GM12878 (cell line): ENCODE measurements at regions not wholly inside any gene's neighbourhood (a gene's known extent, or its start where the extent isn't known, plus 50 kb on each side); places are given as distances from the start of the nearest gene placed in this dataset.

Experiments used
- ATAC-seq: fragments of 200-7000 bp; cut with Tn5 transposase; 3 replicates; pipeline ENCODE4 v1.9.1; 2020; ENCODE audit warnings: mild to moderate bottlenecking, moderate library complexity
- BruUV-seq: library from RNA; stranded (reverse); fragments of 400-500 nt; replicated peaks from 2 replicates; lab custom pipeline; 2021; lab: Mats Ljungman, UMichigan
- CTCF ChIA-PET: fragments of 300-600 bp; sonication (Branson Sonifier 250); formaldehyde crosslinking; extraction: SDS; loops from one replicate; lab custom pipeline; 2021; ENCODE audit warnings: inconsistent platforms; lab: Yijun Ruan, JAX
- POLR2A ChIA-PET: fragments of 350-600 bp; formaldehyde crosslinking; extraction: SDS; loops from one replicate; lab custom pipeline; 2021; ENCODE audit warnings: inconsistent platforms; lab: Charles Lee
- RAD21 ChIA-PET: fragments of 300-600 bp; sonication (Branson Sonifier 250); formaldehyde crosslinking; loops from one replicate; lab custom pipeline; 2023; ENCODE audit warnings: antibody characterized with exemption; ENCODE audit not compliant: unreplicated experiment; lab: Charles Lee
- SMC1A ChIA-PET: fragments of 300-600 bp; sonication (Branson Sonifier 250); formaldehyde crosslinking; loops from one replicate; lab custom pipeline; 2023; ENCODE audit not compliant: unreplicated experiment, uncharacterized antibody; lab: Charles Lee
- DNase-seq: peaks from one replicate; pipeline ENCODE4 v3.0.0-alpha.2; 2011; ENCODE audit warnings: low read depth, low spot score
- FAIRE-seq: peaks from 3 replicates; lab custom pipeline; 2011; peaks lifted over from hg19 to GRCh38; lab: Jason Lieb, UNC
- H2AFZ ChIP-seq: 2 replicates; pipeline ENCODE4 v1.6.0; 2011; ENCODE audit warnings: low read depth, low read length, control low read depth; ENCODE audit not compliant: control insufficient read depth
- H3K27ac ChIP-seq: 2 replicates; pipeline ENCODE4 v1.5.1; 2011; ENCODE audit warnings: control low read depth; ENCODE audit not compliant: control insufficient read depth, insufficient read depth
- H3K27me3 ChIP-seq, 2 experiments: replicated peaks in 1 of 2; 2 replicates each; pipeline versions ENCODE4 v1.6.0 to v1.6.1; 2011; ENCODE audit warnings: low read length in 1 of 2; ENCODE audit not compliant: control insufficient read depth in 2 of 2, insufficient read depth in 2 of 2
- H3K36me3 ChIP-seq, 2 experiments: 2 replicates each; pipeline ENCODE4 v1.5.1; 2011; ENCODE audit warnings: low read length in 1 of 2; ENCODE audit not compliant: control insufficient read depth in 2 of 2, insufficient read depth in 2 of 2
- H3K4me1 ChIP-seq: 2 replicates; pipeline ENCODE4 v1.6.1; 2011; ENCODE audit warnings: mild to moderate bottlenecking, low read length, moderate library complexity, mixed read lengths; ENCODE audit not compliant: control insufficient read depth, insufficient read depth
- H3K4me2 ChIP-seq: 2 replicates; pipeline ENCODE4 v1.6.0; 2011; ENCODE audit warnings: control low read depth; ENCODE audit not compliant: control insufficient read depth, insufficient read depth
- H3K4me3 ChIP-seq: fragments of 200-600 bp; sonication (generic); 2 replicates; pipeline ENCODE4 v1.5.1; 2016
- H3K79me2 ChIP-seq: 2 replicates; pipeline ENCODE4 v1.6.0; 2011; ENCODE audit warnings: low read length; ENCODE audit not compliant: control insufficient read depth, insufficient read depth
- H3K9ac ChIP-seq: 2 replicates; pipeline ENCODE4 v1.8.0; 2011; ENCODE audit warnings: low read length, control low read depth, mixed read lengths; ENCODE audit not compliant: control insufficient read depth, insufficient read depth
- H3K9me3 ChIP-seq: replicated peaks from 3 replicates; pipeline ENCODE4 v1.5.1; 2011; ENCODE audit warnings: mild to moderate bottlenecking, low read length; ENCODE audit not compliant: control insufficient read depth, insufficient read depth
- H4K20me1 ChIP-seq: 2 replicates; pipeline ENCODE4 v1.6.0; 2011; ENCODE audit not compliant: control insufficient read depth, insufficient read depth
- BCLAF1 ChIP-seq: fragments of 450-650 bp; IDR thresholded peaks from 2 replicates; pipeline ENCODE4 v1.6.1; 2017; ENCODE audit warnings: antibody characterized with exemption, mild to moderate bottlenecking, moderate library complexity
- CBFB ChIP-seq: IDR thresholded peaks from 2 replicates; pipeline ENCODE4 v1.6.1; 2016; ENCODE audit warnings: antibody characterized with exemption, low read depth
- DPF2 ChIP-seq: fragments of 450-650 bp; IDR thresholded peaks from 2 replicates; pipeline ENCODE4 v1.6.1; 2017; ENCODE audit warnings: mild to moderate bottlenecking
- EP300 ChIP-seq, 2 experiments: fragments of 150-350 bp in 1 of 2; IDR thresholded peaks; 2 replicates each; pipeline ENCODE4 v1.6.1; 2011 to 2012; ENCODE audit warnings: low read depth in 2 of 2, low read length in 2 of 2, borderline replicate concordance in 1 of 2, improper control_type of control experiment in 1 of 2, inconsistent platforms in 1 of 2; ENCODE audit not compliant: control insufficient read depth in 1 of 2
- HSF1 ChIP-seq: fragments of 150-350 bp; IDR thresholded peaks from 2 replicates; pipeline ENCODE4 v1.6.1; 2014; ENCODE audit warnings: mild to moderate bottlenecking, low read depth, low read length
- IRF4 ChIP-seq: IDR thresholded peaks from 2 replicates; pipeline ENCODE4 v1.6.1; 2011; ENCODE audit warnings: low read depth, low read length
- KAT2A ChIP-seq: conservative IDR thresholded peaks from 2 replicates; pipeline ENCODE4 v1.6.1; 2011; ENCODE audit warnings: low read depth, low read length; ENCODE audit not compliant: control insufficient read depth
- PBX3 ChIP-seq: IDR thresholded peaks from 2 replicates; pipeline ENCODE4 v1.6.1; 2011; ENCODE audit warnings: mild to moderate bottlenecking, low read depth, low read length, moderate library complexity; ENCODE audit not compliant: insufficient replicate concordance
- PML ChIP-seq: IDR thresholded peaks from 2 replicates; pipeline ENCODE4 v1.6.1; 2012; ENCODE audit warnings: low read length, inconsistent platforms
- POLR2AphosphoS2 ChIP-seq: IDR thresholded peaks from 2 replicates; pipeline ENCODE4 v1.6.1; 2011; ENCODE audit warnings: low read depth, mild to moderate bottlenecking, low read length, improper control_type of control experiment, moderate library complexity
- RB1 ChIP-seq: fragments of 450-650 bp; formaldehyde crosslinking; IDR thresholded peaks from 2 replicates; pipeline ENCODE4 v1.6.1; 2017; ENCODE audit warnings: mild to moderate bottlenecking, borderline replicate concordance
- SKIL ChIP-seq: fragments of 450-650 bp; IDR thresholded peaks from 2 replicates; pipeline ENCODE4 v1.6.1; 2017; ENCODE audit warnings: mild to moderate bottlenecking, low read depth, inconsistent platforms; ENCODE audit not compliant: poor library complexity, severe bottlenecking
- SREBF1 ChIP-seq: IDR thresholded peaks from 2 replicates; pipeline ENCODE4 v1.6.1; 2012; ENCODE audit warnings: mild to moderate bottlenecking, low read length
- SUZ12 ChIP-seq: fragments of 200-600 bp; sonication (generic); IDR thresholded peaks from one replicate; pipeline ENCODE4 v1.6.1; 2018; ENCODE audit warnings: antibody characterized with exemption, mild to moderate bottlenecking; ENCODE audit not compliant: unreplicated experiment
- ZNF24 ChIP-seq: fragments of 450-650 bp; IDR thresholded peaks from 2 replicates; pipeline ENCODE4 v1.6.1; 2017; ENCODE audit warnings: antibody characterized with exemption, mild to moderate bottlenecking
- WGBS: methylation state at CpG from one replicate; pipeline ENCODE4 v1.1.6; 2016; ENCODE audit warnings: low lambda C conversion rate; ENCODE audit not compliant: insufficient replicate concordance, insufficient coverage; ENCODE audit errors: missing lambda C conversion rate; 5-methylcytosine and 5-hydroxymethylcytosine counted together
- in situ Hi-C: fragments of 300-500 bp; cut with MboI; formaldehyde crosslinking; loops from 9 replicates; pipeline ENCODE4 v1.14.3; 2018; ENCODE audit warnings: mixed read lengths
- intact Hi-C: fragments of 100-400 bp; cut with micrococcal nuclease; formaldehyde crosslinking; loops from one replicate; pipeline ENCODE4 v1.14.2; 2022; ENCODE audit not compliant: unreplicated experiment

GRCh38 chr14:38904959-38905358, 198.1 kb downstream of the SEC23A start (continued):
- TF ChIP-seq HSF1 (no peak), IRF4 (no peak), EP300 (IDR thresholded peaks at IDR 0.05; ENCODE audit: borderline replicate concordance in 1 of 2, control insufficient read depth in 1 of 2, low read depth in 2 of 2, low read length in 2 of 2) (no peak), SREBF1 (no peak), PML (no peak), POLR2AphosphoS2 (no peak)
- TF ChIP-seq, all 136 proteins: peak for 0

- ChIA-PET SMC1A (interaction anchor here (1.2 kb wide), 1 partner anchor 26 kb away, joined by 3 read pairs; no protein-coding TSS in a partner anchor), RAD21 (no interaction called here), POLR2A (no interaction called here), CTCF (no interaction called here)
- no peak for FAIRE-seq
- 61% methylated on average over 4 of the region's 4 CpGs for WGBS
- intact Hi-C loops (no loop called here), in situ Hi-C loops (no loop called here)
- H3K27ac ChIP-seq, result no peak overlapping the region
- DNase-seq, result no peak
- no peaks in the 10 kb centered on the region for H4K20me1 ChIP-seq
- H3K4me2 ChIP-seq, result no peak overlapping the region
- no peak overlapping the region for H2AFZ ChIP-seq
- H3K4me3 ChIP-seq, result no peak overlapping the region
- H3K9me3 ChIP-seq, result no peaks in the 10 kb centered on the region
- no peaks in the 10 kb centered on the region for H3K79me2 ChIP-seq
- H3K36me3 ChIP-seq, result no peaks in the 10 kb centered on the region
- H3K27me3 ChIP-seq, result no peaks in the 10 kb centered on the region
- no TSS peak for BruUV-seq
- H3K4me1 ChIP-seq, result no peaks in the 10 kb centered on the region
- no peak overlapping the region for H3K9ac ChIP-seq
- no peak for ATAC-seq
- TF ChIP-seq RB1, result no peak
- no peak for TF ChIP-seq CBFB
- no peak for TF ChIP-seq ZNF24
- TF ChIP-seq KAT2A, result no peak
- no peak for TF ChIP-seq DPF2
- no peak for TF ChIP-seq SUZ12
- no peak for TF ChIP-seq PBX3
- TF ChIP-seq SKIL, result no peak
- TF ChIP-seq BCLAF1, result no peak
Observed at GRCh38 chr14:38901791-38902190, 201.2 kb downstream of the SEC23A start.
